ENCODE measurements at regions not wholly inside any gene's neighbourhood (a gene's known extent, or its start where the extent isn't known, plus 50 kb on each side); places are given as distances from the start of the nearest gene placed in this dataset.

DNA sequence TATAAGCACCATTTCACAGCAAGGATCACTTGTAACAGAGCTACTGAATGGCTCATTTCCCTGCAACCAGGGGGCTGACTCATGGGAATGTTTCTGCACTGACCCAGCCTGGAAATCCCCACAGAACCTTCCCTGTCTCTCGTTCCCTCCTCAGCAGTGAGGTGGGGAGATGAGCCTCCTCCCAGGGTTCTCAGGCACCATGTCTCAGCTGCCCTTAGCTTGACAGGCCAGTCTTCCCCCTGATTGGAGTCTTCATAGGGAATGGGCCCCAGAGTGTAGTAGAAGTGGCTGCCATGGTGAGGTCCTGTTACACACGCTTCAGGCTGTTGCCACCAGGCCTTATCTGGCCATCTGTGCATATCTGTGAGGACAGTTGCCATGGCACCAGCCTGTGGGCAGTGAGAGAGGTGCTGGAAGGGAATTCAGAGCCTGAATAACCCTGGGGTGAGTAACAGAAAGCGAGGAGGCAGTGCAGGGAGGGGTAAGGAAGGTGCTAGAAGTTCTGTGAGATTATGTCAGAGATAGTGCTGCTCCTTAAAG lies 324.4 kb downstream of the ENC1 start:
- ChIA-PET POLR2A (no interaction called here), CTCF (no interaction called here)
- DNase-seq (ENCODE audit: extremely low spot score) = no peak
- TF ChIP-seq, protein P1, sequence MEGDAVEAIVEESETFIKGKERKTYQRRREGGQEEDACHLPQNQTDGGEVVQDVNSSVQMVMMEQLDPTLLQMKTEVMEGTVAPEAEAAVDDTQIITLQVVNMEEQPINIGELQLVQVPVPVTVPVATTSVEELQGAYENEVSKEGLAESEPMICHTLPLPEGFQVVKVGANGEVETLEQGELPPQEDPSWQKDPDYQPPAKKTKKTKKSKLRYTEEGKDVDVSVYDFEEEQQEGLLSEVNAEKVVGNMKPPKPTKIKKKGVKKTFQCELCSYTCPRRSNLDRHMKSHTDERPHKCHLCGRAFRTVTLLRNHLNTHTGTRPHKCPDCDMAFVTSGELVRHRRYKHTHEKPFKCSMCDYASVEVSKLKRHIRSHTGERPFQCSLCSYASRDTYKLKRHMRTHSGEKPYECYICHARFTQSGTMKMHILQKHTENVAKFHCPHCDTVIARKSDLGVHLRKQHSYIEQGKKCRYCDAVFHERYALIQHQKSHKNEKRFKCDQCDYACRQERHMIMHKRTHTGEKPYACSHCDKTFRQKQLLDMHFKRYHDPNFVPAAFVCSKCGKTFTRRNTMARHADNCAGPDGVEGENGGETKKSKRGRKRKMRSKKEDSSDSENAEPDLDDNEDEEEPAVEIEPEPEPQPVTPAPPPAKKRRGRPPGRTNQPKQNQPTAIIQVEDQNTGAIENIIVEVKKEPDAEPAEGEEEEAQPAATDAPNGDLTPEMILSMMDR (IDR thresholded peaks at IDR 0.05; ENCODE audit: control extremely low read depth, extremely low read depth, low read depth, missing control alignments) = no peak

DNA sequence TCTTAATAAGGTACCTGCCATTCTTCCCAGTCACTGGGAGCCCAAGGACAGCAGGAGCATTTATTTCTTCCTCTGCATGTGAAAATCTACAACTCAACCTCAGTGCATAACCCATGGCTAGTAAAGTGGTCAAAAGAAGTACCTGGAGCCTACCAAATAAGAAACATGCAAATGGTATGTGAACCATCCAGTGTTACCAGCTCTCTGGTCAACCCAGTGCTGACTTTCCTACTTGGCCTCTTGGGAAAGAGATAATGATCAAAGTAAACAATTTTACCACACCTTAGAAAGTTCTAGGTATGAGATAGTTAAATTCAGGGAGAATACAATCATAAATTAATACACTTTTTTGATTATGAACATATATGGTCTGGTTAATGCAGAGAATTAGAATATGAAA lies 325.6 kb downstream of the ENC1 start:
- CTCF ChIA-PET = no interaction called here
- TF ChIP-seq, protein P1 (IDR thresholded peaks at IDR 0.05; ENCODE audit: control extremely low read depth, extremely low read depth, low read depth, missing control alignments) = no peak
- POLR2A ChIA-PET = no interaction called here
- no peak for DNase-seq (ENCODE audit: extremely low spot score)

DNA sequence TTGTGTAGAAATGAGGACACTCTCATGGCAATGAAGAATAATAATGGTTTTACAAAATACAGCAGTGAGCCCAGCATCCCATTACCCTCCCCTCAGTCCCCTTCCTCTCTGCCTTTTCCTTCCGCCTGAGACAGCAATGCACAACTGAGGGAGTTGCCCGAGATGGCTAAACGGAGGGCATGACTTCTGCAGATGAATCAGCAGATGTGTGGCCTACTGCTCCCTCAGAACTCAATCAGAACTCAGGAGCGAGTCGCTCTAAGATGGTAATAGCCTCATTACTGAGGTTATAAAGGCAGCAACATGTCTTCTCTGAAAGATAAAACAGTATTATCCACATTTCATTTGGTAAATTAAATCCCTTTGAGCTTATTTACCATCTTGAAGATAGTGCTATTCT lies 326.6 kb downstream of the ENC1 start:
- CTCF ChIA-PET = no interaction called here

DNA sequence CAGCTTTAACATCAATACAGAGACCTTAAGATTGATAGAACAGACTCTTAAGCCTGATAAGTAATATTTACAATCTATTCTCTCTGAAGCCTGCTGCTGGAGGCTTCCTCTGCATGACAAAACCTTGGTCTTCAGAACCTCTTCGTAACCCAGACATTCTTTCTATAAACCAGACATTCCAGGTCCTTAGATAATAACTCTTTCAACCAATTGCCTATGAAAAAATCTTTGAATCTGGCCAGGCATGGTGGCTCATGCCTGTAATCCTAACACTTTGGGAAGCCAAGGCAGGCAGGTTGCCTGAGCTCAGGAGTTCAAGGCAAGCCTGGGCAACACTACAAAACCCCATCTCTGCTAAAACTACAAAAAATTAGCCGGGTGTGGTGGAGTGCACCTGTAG lies 327.8 kb downstream of the ENC1 start:
- CTCF ChIA-PET = no interaction called here
- POLR2A ChIA-PET = no interaction called here
- TF ChIP-seq, protein P1 (IDR thresholded peaks at IDR 0.05; ENCODE audit: control extremely low read depth, extremely low read depth, low read depth, missing control alignments) = no peak
- DNase-seq (ENCODE audit: extremely low spot score) = no peak

More for the DNA sequence above, 326.6 kb downstream of the ENC1 start:
- POLR2A ChIA-PET = no interaction called here
- DNase-seq (ENCODE audit: extremely low spot score) = no peak
- TF ChIP-seq, protein P1 (IDR thresholded peaks at IDR 0.05; ENCODE audit: control extremely low read depth, extremely low read depth, low read depth, missing control alignments) = no peak

DNA sequence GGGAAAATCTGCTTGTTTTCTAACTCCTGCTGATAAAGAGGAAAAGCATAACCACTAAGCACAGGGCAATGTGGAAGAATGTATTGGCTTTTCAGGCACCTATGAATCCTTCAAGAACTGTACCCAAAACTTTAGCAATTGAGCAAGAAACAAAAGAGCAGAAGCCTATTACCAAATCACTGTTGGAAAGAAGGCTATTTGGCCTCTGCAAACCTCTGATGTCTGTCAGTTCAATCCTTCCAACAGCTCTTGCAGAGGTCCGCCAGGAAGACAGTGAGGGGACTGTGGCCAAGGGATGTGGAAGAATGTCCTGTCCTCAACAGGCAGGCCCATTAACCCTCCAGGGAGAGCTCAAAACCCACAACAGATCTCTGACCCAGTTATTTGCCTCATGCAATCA lies 328.6 kb downstream of the ENC1 start:
- ChIA-PET CTCF (interaction anchor here (1.4 kb wide), 1 partner anchor 34 kb away, joined by 3 read pairs; no protein-coding TSS in a partner anchor), POLR2A (no interaction called here)
- no peak for DNase-seq (ENCODE audit: extremely low spot score)
- TF ChIP-seq, protein P1 (IDR thresholded peaks at IDR 0.05; ENCODE audit: control extremely low read depth, extremely low read depth, low read depth, missing control alignments) = no peak

DNA sequence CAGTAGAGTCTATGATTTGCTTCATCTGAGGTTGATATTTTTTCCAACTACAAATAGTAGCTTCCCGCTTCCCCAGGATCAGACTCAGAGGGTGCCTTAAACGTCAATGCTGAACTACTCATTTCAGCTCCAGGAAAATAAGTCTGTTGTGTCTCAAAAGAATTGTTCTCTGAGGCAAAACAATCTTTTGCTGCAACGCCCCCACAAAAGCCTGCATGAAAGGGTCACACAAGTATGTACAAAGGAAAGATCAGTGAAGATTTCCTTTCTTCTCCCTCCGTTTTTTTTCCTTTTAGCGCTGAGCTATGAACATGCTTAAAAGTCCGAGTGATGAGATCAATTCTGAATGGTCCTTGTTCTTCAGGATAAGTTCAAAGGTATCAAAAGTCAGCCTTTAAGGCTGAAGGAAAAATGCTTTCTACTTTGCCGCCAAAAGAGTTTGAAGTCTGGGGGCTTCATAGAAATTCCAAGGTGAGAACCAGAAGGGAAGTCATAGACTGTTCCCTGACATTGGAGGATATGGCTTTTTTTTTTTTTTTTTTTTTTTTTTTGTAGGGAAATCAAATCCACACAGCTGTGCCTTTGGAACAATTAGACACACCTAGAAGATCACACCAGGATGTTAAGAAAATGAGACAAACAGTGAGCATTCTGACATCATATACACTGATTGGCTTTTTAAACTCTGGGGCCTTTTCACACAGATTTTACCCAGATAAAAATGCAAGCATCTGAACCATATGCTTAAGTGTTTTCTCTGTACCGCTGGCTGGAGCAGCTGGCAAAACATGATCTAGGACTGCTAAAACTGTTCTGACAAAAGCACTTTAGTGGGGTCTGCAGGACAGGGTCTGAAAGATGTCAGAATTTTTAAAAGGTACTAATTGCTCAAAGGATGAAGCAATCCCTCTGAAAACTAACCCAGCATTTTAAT lies 329.3 kb downstream of the ENC1 start:
- ChIA-PET POLR2A (no interaction called here), CTCF (interaction anchor here (1.2 to 1.4 kb wide), 2 partner anchors 15 to 33 kb away, joined by 3 read pairs; no protein-coding TSS in a partner anchor)
- no peak for DNase-seq (ENCODE audit: extremely low spot score)
- TF ChIP-seq, protein P1 (IDR thresholded peaks at IDR 0.05; ENCODE audit: control extremely low read depth, extremely low read depth, low read depth, missing control alignments) = no peak

Data from GM10248 (cell line).